Endothelial cell of umbilical vein (primary cell): ENCODE measurements at regions not wholly inside any gene's neighbourhood (a gene's known extent, or its start where the extent isn't known, plus 50 kb on each side); places are given as distances from the start of the nearest gene placed in this dataset.

Experiments used
- BruUV-seq: library from RNA; stranded (reverse); fragments of 400-500 nt; replicated peaks from 2 replicates; lab custom pipeline; 2021; lab: Mats Ljungman, UMichigan
- CTCF ChIA-PET: fragments of 300-600, 350-600 bp; sonication (Branson Sonifier 250); formaldehyde crosslinking; loops from one replicate; lab custom pipeline; 2021; ENCODE audit warnings: antibody characterized with exemption, inconsistent platforms; lab: Charles Lee
- POLR2A ChIA-PET: fragments of 300-600, 350-600 bp; sonication (Branson Sonifier 250); formaldehyde crosslinking; loops from one replicate; lab custom pipeline; 2021; ENCODE audit warnings: antibody characterized with exemption, inconsistent platforms; lab: Charles Lee
- DNase-seq: peaks from one replicate; pipeline ENCODE4 v3.0.0-alpha.2; 2011; ENCODE audit warnings: low read depth, low spot score
- FAIRE-seq: peaks from 2 replicates; lab custom pipeline; 2011; peaks lifted over from hg19 to GRCh38; lab: Jason Lieb, UNC
- H2AFZ ChIP-seq: 2 replicates; pipeline ENCODE4 v1.6.0; 2012; ENCODE audit warnings: low read depth, low read length, control low read depth, inconsistent platforms
- H3K27ac ChIP-seq: 2 replicates; pipeline ENCODE4 v1.5.1; 2011; ENCODE audit warnings: low read depth, mild to moderate bottlenecking, control low read depth, low read length, moderate library complexity; ENCODE audit not compliant: insufficient read depth
- H3K27me3 ChIP-seq, 2 experiments: 2 replicates each; pipeline versions ENCODE4 v1.6.0 to v1.6.1; 2011; ENCODE audit warnings: low read length in 2 of 2, mixed read lengths in 1 of 2; ENCODE audit not compliant: control insufficient read depth in 2 of 2, insufficient read depth in 2 of 2
- H3K36me3 ChIP-seq, 2 experiments: 2 replicates in 1 of 2; 3 replicates in 1 of 2; pipeline ENCODE4 v1.5.1; 2011; ENCODE audit warnings: low read length in 2 of 2, mild to moderate bottlenecking in 1 of 2, moderate library complexity in 1 of 2; ENCODE audit not compliant: control insufficient read depth in 2 of 2, insufficient read depth in 2 of 2; ENCODE audit errors: extremely low read depth in 1 of 2
- H3K4me1 ChIP-seq: 3 replicates; pipeline ENCODE4 v1.5.1; 2011; ENCODE audit warnings: mild to moderate bottlenecking, low read length; ENCODE audit not compliant: control insufficient read depth, insufficient read depth; ENCODE audit errors: extremely low read depth
- H3K4me2 ChIP-seq: 2 replicates; pipeline ENCODE4 v1.6.1; 2011; ENCODE audit warnings: low read length, control low read depth, mixed read lengths; ENCODE audit not compliant: insufficient read depth
- H3K4me3 ChIP-seq, 3 experiments: fragments of 200-600 bp in 1 of 3; sonication (generic), shearing (Covaris generic) in 1 of 3; replicated peaks in 1 of 3; 2 replicates each; pipeline ENCODE4 v1.5.1; 2011 to 2016; ENCODE audit warnings: control low read depth in 3 of 3, low read length in 3 of 3, mild to moderate bottlenecking in 2 of 3, inconsistent platforms in 1 of 3, low read depth in 1 of 3, moderate library complexity in 1 of 3; ENCODE audit not compliant: insufficient read depth in 1 of 3
- H3K79me2 ChIP-seq: 2 replicates; pipeline ENCODE4 v1.6.0; 2012; ENCODE audit warnings: low read length, inconsistent platforms; ENCODE audit not compliant: control insufficient read depth, insufficient read depth
- H3K9ac ChIP-seq: replicated peaks from 2 replicates; pipeline ENCODE3; 2011; ENCODE audit warnings: low read length, control low read depth; ENCODE audit not compliant: insufficient read depth; ENCODE audit errors: extremely low read depth
- H3K9me1 ChIP-seq: replicated peaks from 3 replicates; pipeline ENCODE4 v1.6.0; 2011; ENCODE audit warnings: mild to moderate bottlenecking, low read length; ENCODE audit not compliant: control insufficient read depth, insufficient read depth; ENCODE audit errors: extremely low read depth
- H3K9me3 ChIP-seq: replicated peaks from 2 replicates; pipeline ENCODE4 v1.5.1; 2012; ENCODE audit warnings: low read length, inconsistent platforms; ENCODE audit not compliant: control insufficient read depth, insufficient read depth
- H4K20me1 ChIP-seq: replicated peaks from 2 replicates; pipeline ENCODE3; 2011; ENCODE audit warnings: mild to moderate bottlenecking, low read length; ENCODE audit not compliant: control insufficient read depth, insufficient read depth; ENCODE audit errors: extremely low read depth
- EZH2 ChIP-seq: IDR thresholded peaks from 2 replicates; pipeline ENCODE4 v1.6.1; 2012; ENCODE audit warnings: borderline replicate concordance, low read depth, mild to moderate bottlenecking, moderate library complexity, low read length, inconsistent platforms; ENCODE audit not compliant: severe bottlenecking
- FOS ChIP-seq: IDR thresholded peaks from 2 replicates; pipeline ENCODE4 v1.6.1; 2011; ENCODE audit warnings: mild to moderate bottlenecking, low read length, moderate library complexity, borderline replicate concordance; ENCODE audit not compliant: insufficient read depth
- GATA2 ChIP-seq: IDR thresholded peaks from 2 replicates; pipeline ENCODE4 v1.7.0; 2011; ENCODE audit warnings: low read depth, mild to moderate bottlenecking, moderate library complexity, mixed read lengths, low read length; ENCODE audit not compliant: insufficient read length, insufficient read depth
- JUN ChIP-seq: IDR thresholded peaks from 2 replicates; pipeline ENCODE4 v1.6.1; 2011; ENCODE audit warnings: borderline replicate concordance, low read depth; ENCODE audit not compliant: insufficient read length, insufficient read depth
- MYC ChIP-seq: IDR thresholded peaks from one replicate; pipeline ENCODE4 v1.6.1; 2011; ENCODE audit warnings: mild to moderate bottlenecking, low read depth, low read length
- POLR2A ChIP-seq: IDR thresholded peaks from 2 replicates; pipeline ENCODE4 v1.6.1; 2012; ENCODE audit warnings: low read depth, mild to moderate bottlenecking, control low read depth, low read length
- POLR2AphosphoS5 ChIP-seq: IDR thresholded peaks from 2 replicates; pipeline ENCODE4 v1.6.1; 2012; ENCODE audit warnings: low read depth, mild to moderate bottlenecking, control low read depth, low read length, moderate library complexity; ENCODE audit not compliant: insufficient read depth
- dilution Hi-C: fragments of 300-500 bp; cut with MboI; formaldehyde crosslinking; loops from one replicate; pipeline ENCODE4 v1.15.0; 2019; ENCODE audit warnings: low sequenced_read_pairs; ENCODE audit not compliant: extremely low pct_ligation_motif_present
- intact Hi-C: fragments of 100-400 bp; cut with micrococcal nuclease; formaldehyde crosslinking; loops from one replicate; pipeline ENCODE4 v1.10.0; 2022
- TF ChIP-seq, protein P1 (sequence below), 2 donors: IDR thresholded peaks; 1 replicate in 1 of 2; 2 replicates in 1 of 2; pipeline ENCODE4 v1.5.1; 2011; ENCODE audit warnings: low read length in 2 of 2, mild to moderate bottlenecking in 2 of 2, moderate library complexity in 2 of 2, control low read depth in 1 of 2, inconsistent platforms in 1 of 2, low read depth in 1 of 2; ENCODE audit not compliant: insufficient read depth in 1 of 2; ENCODE audit errors: extremely low read depth in 1 of 2
- TF ChIP-seq, protein P2 (sequence below): IDR thresholded peaks from 2 replicates; pipeline ENCODE4 v1.6.1; 2011; ENCODE audit not compliant: insufficient read depth, insufficient read length

DNA sequence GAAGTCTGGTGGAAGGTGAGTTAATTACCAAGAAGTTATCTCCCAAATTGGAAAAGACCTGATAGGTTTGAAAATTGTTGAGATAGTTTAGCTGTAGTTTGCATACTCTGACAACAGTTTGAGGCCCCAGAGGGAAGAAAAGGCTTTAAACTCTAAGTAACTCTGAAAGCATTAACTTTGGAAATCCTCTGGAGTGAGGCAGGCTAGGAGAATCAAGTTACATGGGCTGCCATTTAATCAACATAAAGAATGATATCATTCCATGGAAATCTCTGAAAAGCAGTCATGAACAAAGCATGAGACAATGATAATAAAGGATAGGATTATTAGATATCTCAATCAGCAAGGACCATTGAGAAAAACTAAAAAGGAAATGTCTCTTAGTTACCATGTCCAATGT is 647.1 kb downstream of the ANKRD50 start:
- Histone ChIP-seq H3K4me2 (no peak overlapping the region), H3K27ac (no peak overlapping the region), H3K9ac (no peak overlapping the region), H3K79me2 (no peaks in the 10 kb centered on the region), H3K27me3 (no peaks in the 10 kb centered on the region), H3K4me1 (peaks cover 10% of the 10 kb centered on the region), H3K36me3 (no peaks in the 10 kb centered on the region), H3K9me1 (no peaks in the 10 kb centered on the region), H4K20me1 (no peaks in the 10 kb centered on the region), H2AFZ (no peak overlapping the region), H3K4me3 (no peak overlapping the region), H3K9me3 (peaks cover 2% of the 10 kb centered on the region)
- BruUV-seq: no TSS peak
- FAIRE-seq (no peak), DNase-seq (no peak)
- ChIA-PET CTCF (interaction anchor here (1.3 kb wide), 1 partner anchor 16 kb away, joined by 3 read pairs; no protein-coding TSS in a partner anchor), POLR2A (no interaction called here)
- dilution Hi-C loops: no loop called here
- TF ChIP-seq POLR2AphosphoS5: no peak
- TF ChIP-seq, protein P1, sequence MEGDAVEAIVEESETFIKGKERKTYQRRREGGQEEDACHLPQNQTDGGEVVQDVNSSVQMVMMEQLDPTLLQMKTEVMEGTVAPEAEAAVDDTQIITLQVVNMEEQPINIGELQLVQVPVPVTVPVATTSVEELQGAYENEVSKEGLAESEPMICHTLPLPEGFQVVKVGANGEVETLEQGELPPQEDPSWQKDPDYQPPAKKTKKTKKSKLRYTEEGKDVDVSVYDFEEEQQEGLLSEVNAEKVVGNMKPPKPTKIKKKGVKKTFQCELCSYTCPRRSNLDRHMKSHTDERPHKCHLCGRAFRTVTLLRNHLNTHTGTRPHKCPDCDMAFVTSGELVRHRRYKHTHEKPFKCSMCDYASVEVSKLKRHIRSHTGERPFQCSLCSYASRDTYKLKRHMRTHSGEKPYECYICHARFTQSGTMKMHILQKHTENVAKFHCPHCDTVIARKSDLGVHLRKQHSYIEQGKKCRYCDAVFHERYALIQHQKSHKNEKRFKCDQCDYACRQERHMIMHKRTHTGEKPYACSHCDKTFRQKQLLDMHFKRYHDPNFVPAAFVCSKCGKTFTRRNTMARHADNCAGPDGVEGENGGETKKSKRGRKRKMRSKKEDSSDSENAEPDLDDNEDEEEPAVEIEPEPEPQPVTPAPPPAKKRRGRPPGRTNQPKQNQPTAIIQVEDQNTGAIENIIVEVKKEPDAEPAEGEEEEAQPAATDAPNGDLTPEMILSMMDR (IDR thresholded peaks at IDR 0.05; ENCODE audit: extremely low read depth in 1 of 2, insufficient read depth in 1 of 2, low read depth in 1 of 2, low read length in 2 of 2): no peak
- no peak for TF ChIP-seq MYC
- TF ChIP-seq POLR2A: no peak
- TF ChIP-seq GATA2: no peak
- TF ChIP-seq, protein P2, sequence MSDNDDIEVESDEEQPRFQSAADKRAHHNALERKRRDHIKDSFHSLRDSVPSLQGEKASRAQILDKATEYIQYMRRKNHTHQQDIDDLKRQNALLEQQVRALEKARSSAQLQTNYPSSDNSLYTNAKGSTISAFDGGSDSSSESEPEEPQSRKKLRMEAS: no peak
- no peak for TF ChIP-seq JUN
- no peak for TF ChIP-seq FOS
- TF ChIP-seq EZH2: no peak
- intact Hi-C loops: no loop called here
